ENCODE measurements at regions not wholly inside any gene's neighbourhood (a gene's known extent, or its start where the extent isn't known, plus 50 kb on each side); places are given as distances from the start of the nearest gene placed in this dataset.

DNA sequence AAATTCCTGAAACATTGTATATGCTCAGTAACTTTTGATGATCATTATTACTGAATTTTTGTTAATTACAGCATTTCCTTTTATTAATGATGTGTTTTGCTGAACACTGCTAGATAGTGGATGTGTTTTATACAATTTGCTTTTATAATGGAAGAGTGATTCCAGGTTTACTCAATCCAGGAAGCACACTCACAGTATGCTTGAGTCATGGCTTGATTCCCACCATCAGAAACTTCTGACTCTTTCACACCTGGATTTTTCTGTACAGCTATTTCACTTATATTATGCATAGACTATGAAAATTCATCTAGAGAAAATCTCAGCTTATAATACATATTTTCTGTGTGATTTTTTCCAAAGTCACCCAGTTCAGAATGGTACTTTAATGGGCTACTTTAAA is 1040.9 kb downstream of the GRM8 start:
- no peak overlapping the region for H3K27ac ChIP-seq (ENCODE audit: low read depth, low read length)
- no peaks in the 10 kb centered on the region for H3K9me3 ChIP-seq (ENCODE audit: control insufficient read depth, insufficient read depth, low read length)
- no peaks in the 10 kb centered on the region for H3K79me2 ChIP-seq (ENCODE audit: control insufficient read depth, low read length)
- no peak overlapping the region for H3K4me3 ChIP-seq (ENCODE audit: low read length)
- H3K27me3 ChIP-seq (ENCODE audit: control insufficient read depth, low read length) = no peaks in the 10 kb centered on the region
- H4K20me1 ChIP-seq (ENCODE audit: control insufficient read depth, insufficient read depth, low read depth, low read length) = no peaks in the 10 kb centered on the region
- no peaks in the 10 kb centered on the region for H3K36me3 ChIP-seq (ENCODE audit: control insufficient read depth, low read length)
- H3K4me2 ChIP-seq (ENCODE audit: low read length) = no peak overlapping the region
- TF ChIP-seq EZH2phosphoT487 (IDR thresholded peaks at IDR 0.05; ENCODE audit: borderline replicate concordance, low read length) (no peak), CTCF (IDR thresholded peaks at IDR 0.05; ENCODE audit: low read depth, low read length, poor library complexity, severe bottlenecking) (no peak)
- H3K4me1 ChIP-seq (ENCODE audit: control insufficient read depth, low read length) = 0 out of 2 replicates have a peak, but pooled peaks cover 7% of the 10 kb centered on the region
- H3K9me2 ChIP-seq (replicated peaks; ENCODE audit: control insufficient read depth, low read length) = no peaks in the 10 kb centered on the region
- no peaks in the 10 kb centered on the region for H3F3A ChIP-seq (ENCODE audit: control insufficient read depth, insufficient read depth)

DNA sequence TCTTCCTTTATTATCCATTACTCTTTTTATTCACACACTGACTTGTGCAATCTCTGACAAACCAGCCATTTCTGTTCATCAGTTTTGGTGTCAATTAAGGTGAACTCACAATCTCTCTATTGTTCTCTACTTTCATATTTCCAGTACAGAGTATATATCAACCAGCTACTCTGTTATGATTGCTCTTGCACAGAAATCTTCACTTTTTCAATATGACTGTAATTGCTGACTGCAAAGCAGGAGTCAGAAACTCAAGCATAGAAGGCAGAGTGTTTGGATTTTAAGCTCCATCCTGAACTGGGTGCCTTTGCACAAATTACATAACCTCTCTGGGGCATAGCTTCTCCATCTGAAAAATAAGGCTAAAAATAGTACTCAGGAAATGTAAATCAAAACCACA is 1042.0 kb downstream of the GRM8 start:
- no peak overlapping the region for H3K4me3 ChIP-seq (ENCODE audit: low read length)

DNA sequence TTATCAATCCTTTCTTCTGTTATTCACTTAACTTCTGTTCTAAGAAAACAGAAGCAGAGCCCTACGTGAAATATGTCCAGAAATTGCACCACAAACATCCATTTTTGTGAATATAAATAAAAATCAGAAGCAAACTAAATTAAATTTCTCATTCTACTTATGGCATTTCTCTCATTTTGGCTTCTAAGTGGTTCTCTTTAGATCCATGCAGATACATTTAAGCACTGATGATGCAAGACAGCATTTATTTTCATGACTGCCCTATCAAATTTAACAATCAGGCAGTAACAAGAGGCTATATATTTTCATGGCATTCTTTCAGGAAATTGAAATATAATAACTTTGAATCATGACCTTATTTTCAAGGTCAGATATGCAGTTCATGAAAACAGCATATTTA is 1049.6 kb downstream of the GRM8 start:
- Histone ChIP-seq H3K79me2 (ENCODE audit: control insufficient read depth, low read length) (no peaks in the 10 kb centered on the region), H3K36me3 (ENCODE audit: control insufficient read depth, low read length) (no peaks in the 10 kb centered on the region), H3K9me2 (replicated peaks; ENCODE audit: control insufficient read depth, low read length) (no peaks in the 10 kb centered on the region; the same call in 1 of the 2 replicates), H3K27me3 (ENCODE audit: control insufficient read depth, low read length) (no peaks in the 10 kb centered on the region), H3F3A (ENCODE audit: control insufficient read depth, insufficient read depth) (no peaks in the 10 kb centered on the region), H3K27ac (ENCODE audit: low read depth, low read length) (no peak overlapping the region), H3K4me1 (ENCODE audit: control insufficient read depth, low read length) (no peaks in the 10 kb centered on the region), H3K9me3 (ENCODE audit: control insufficient read depth, insufficient read depth, low read length) (no peaks in the 10 kb centered on the region), H3K4me3 (ENCODE audit: low read length) (no peak overlapping the region), H3K4me2 (ENCODE audit: low read length) (no peak overlapping the region), H4K20me1 (ENCODE audit: control insufficient read depth, insufficient read depth, low read depth, low read length) (no peaks in the 10 kb centered on the region)
- no peak for TF ChIP-seq CTCF (IDR thresholded peaks at IDR 0.05; ENCODE audit: low read depth, low read length, poor library complexity, severe bottlenecking)
- TF ChIP-seq EZH2phosphoT487 (IDR thresholded peaks at IDR 0.05; ENCODE audit: borderline replicate concordance, low read length) = no peak

More for the DNA sequence above, 1042.0 kb downstream of the GRM8 start:
- Histone ChIP-seq H3K27me3 (ENCODE audit: control insufficient read depth, low read length) (no peaks in the 10 kb centered on the region), H3K9me2 (replicated peaks; ENCODE audit: control insufficient read depth, low read length) (no peaks in the 10 kb centered on the region; the same call in 1 of the 2 replicates), H4K20me1 (ENCODE audit: control insufficient read depth, insufficient read depth, low read depth, low read length) (no peaks in the 10 kb centered on the region), H3K4me1 (ENCODE audit: control insufficient read depth, low read length) (0 out of 2 replicates have a peak, but pooled peaks cover 7% of the 10 kb centered on the region), H3K79me2 (ENCODE audit: control insufficient read depth, low read length) (no peaks in the 10 kb centered on the region), H3K9me3 (ENCODE audit: control insufficient read depth, insufficient read depth, low read length) (no peaks in the 10 kb centered on the region), H3K36me3 (ENCODE audit: control insufficient read depth, low read length) (no peaks in the 10 kb centered on the region), H3K27ac (ENCODE audit: low read depth, low read length) (no peak overlapping the region), H3K4me2 (ENCODE audit: low read length) (no peak overlapping the region), H3F3A (ENCODE audit: control insufficient read depth, insufficient read depth) (no peaks in the 10 kb centered on the region)
- no peak for TF ChIP-seq CTCF (IDR thresholded peaks at IDR 0.05; ENCODE audit: low read depth, low read length, poor library complexity, severe bottlenecking)
- TF ChIP-seq EZH2phosphoT487 (IDR thresholded peaks at IDR 0.05; ENCODE audit: borderline replicate concordance, low read length) = no peak

All from DOHH2 (cell line).